SK-N-SH (cell line): ENCODE measurements at regions not wholly inside any gene's neighbourhood (a gene's known extent, or its start where the extent isn't known, plus 50 kb on each side); places are given as distances from the start of the nearest gene placed in this dataset.

Source experiments
- CTCF ChIA-PET: fragments of 300-600, 350-600 bp; formaldehyde crosslinking; extraction: SDS; loops from one replicate; lab custom pipeline; 2021; lab: Yijun Ruan, JAX
- POLR2A ChIA-PET: fragments of 350-600 bp; sonication (Branson Sonifier 250); formaldehyde crosslinking; extraction: SDS; loops from one replicate; lab custom pipeline; 2020; ENCODE audit warnings: antibody characterized with exemption, inconsistent platforms; lab: Yijun Ruan, JAX
- DNase-seq: peaks from one replicate; pipeline ENCODE4 v3.0.0; 2012
- H2AFZ ChIP-seq: fragments of 200-600 bp; sonication (generic); 2 replicates; pipeline ENCODE4 v1.8.1; 2016; ENCODE audit warnings: antibody characterized with exemption, mild to moderate bottlenecking, low read depth
- H3F3A ChIP-seq: fragments of 200-600 bp; sonication (generic); replicated peaks from 2 replicates; pipeline ENCODE3; 2016; ENCODE audit warnings: antibody characterized with exemption, mild to moderate bottlenecking; ENCODE audit not compliant: insufficient read depth
- H3K27ac ChIP-seq, 2 experiments: fragments of 200-500 bp in 1 of 2; fragments of 200-600 bp in 1 of 2; sonication (Bioruptor generic) in 1 of 2; sonication (generic), shearing (Covaris generic) in 1 of 2; 2 replicates each; pipeline versions ENCODE4 v1.5.1 to v1.6.1; 2014 to 2016; ENCODE audit warnings: low read depth in 2 of 2, inconsistent platforms in 1 of 2, low read length in 1 of 2, mild to moderate bottlenecking in 1 of 2, mixed read lengths in 1 of 2
- H3K27me3 ChIP-seq: fragments of 200-600 bp; sonication (generic), shearing (Covaris generic); 2 replicates; pipeline ENCODE4 v1.6.1; 2016; ENCODE audit warnings: mixed run types; ENCODE audit not compliant: insufficient read depth
- H3K36me3 ChIP-seq, 2 experiments: fragments of 200-500 bp in 1 of 2; fragments of 200-600 bp in 1 of 2; sonication (Bioruptor generic) in 1 of 2; sonication (generic) in 1 of 2; replicated peaks in 1 of 2; 2 replicates each; pipeline versions ENCODE3 to v1.5.1; 2014 to 2016; ENCODE audit warnings: low read length in 1 of 2, mild to moderate bottlenecking in 1 of 2; ENCODE audit not compliant: insufficient read depth in 2 of 2, control insufficient read depth in 1 of 2
- H3K4me1 ChIP-seq, 2 experiments: fragments of 200-500 bp in 1 of 2; fragments of 200-600 bp in 1 of 2; sonication (Bioruptor generic) in 1 of 2; sonication (generic), shearing (Covaris generic) in 1 of 2; 2 replicates each; pipeline versions ENCODE4 v1.5.1 to v1.6.1; 2014 to 2016; ENCODE audit warnings: low read depth in 1 of 2, low read length in 1 of 2, mixed run types in 1 of 2; ENCODE audit not compliant: insufficient read depth in 2 of 2, control insufficient read depth in 1 of 2
- H3K4me2 ChIP-seq: fragments of 200-600 bp; sonication (generic), shearing (Covaris generic); 2 replicates; pipeline ENCODE4 v1.6.1; 2017; ENCODE audit warnings: mixed run types
- H3K4me3 ChIP-seq, 2 experiments: fragments of 200-500 bp in 1 of 2; fragments of 200-600 bp in 1 of 2; sonication (Bioruptor generic) in 1 of 2; sonication (generic), shearing (Covaris generic) in 1 of 2; 2 replicates each; pipeline versions ENCODE4 v1.5.1 to v1.8.1; 2014 to 2016; ENCODE audit warnings: low read depth in 2 of 2, inconsistent platforms in 1 of 2, low read length in 1 of 2, mild to moderate bottlenecking in 1 of 2, mixed read lengths in 1 of 2, moderate library complexity in 1 of 2
- H3K79me2 ChIP-seq: fragments of 200-600 bp; sonication (generic); 2 replicates; pipeline ENCODE4 v1.8.1; 2017; ENCODE audit warnings: mild to moderate bottlenecking; ENCODE audit not compliant: insufficient read depth
- H3K9ac ChIP-seq: fragments of 200-600 bp; sonication (generic); 2 replicates; pipeline ENCODE4 v1.6.1; 2017; ENCODE audit warnings: mixed run types
- H3K9me2 ChIP-seq: fragments of 200-600 bp; sonication (generic); 2 replicates; pipeline ENCODE4 v1.6.1; 2017; ENCODE audit warnings: mixed run types
- H3K9me3 ChIP-seq: fragments of 200-600 bp; sonication (generic); 2 replicates; pipeline ENCODE4 v1.6.1; 2017; ENCODE audit warnings: mixed run types, mild to moderate bottlenecking, moderate library complexity
- H4K20me1 ChIP-seq: fragments of 200-600 bp; sonication (generic); 2 replicates; pipeline ENCODE4 v1.6.1; 2017; ENCODE audit warnings: mild to moderate bottlenecking, mixed run types; ENCODE audit not compliant: insufficient read depth
- CHD2 ChIP-seq: fragments of 150-350 bp; IDR thresholded peaks from 2 replicates; pipeline ENCODE4 v1.6.1; 2018; ENCODE audit warnings: low read length; ENCODE audit not compliant: partially characterized antibody
- ELF1 ChIP-seq: IDR thresholded peaks from 2 replicates; pipeline ENCODE4 v1.4.0; 2012
- EP300 ChIP-seq, 2 experiments: IDR thresholded peaks; 2 replicates each; pipeline versions ENCODE4 v1.4.0 to v1.6.1; 2012; ENCODE audit warnings: borderline replicate concordance in 1 of 2, low read depth in 1 of 2, low read length in 1 of 2
- EZH2phosphoT487 ChIP-seq: fragments of 200-600 bp; sonication (generic); IDR thresholded peaks from 2 replicates; pipeline ENCODE4 v1.6.1; 2017; ENCODE audit warnings: low read depth, mixed run types, mild to moderate bottlenecking, antibody characterized with exemption, moderate library complexity, borderline replicate concordance
- FOSL2 ChIP-seq: IDR thresholded peaks from 2 replicates; pipeline ENCODE4 v1.4.0; 2012; ENCODE audit warnings: low read depth, mild to moderate bottlenecking, moderate library complexity, borderline replicate concordance
- FOXM1 ChIP-seq: IDR thresholded peaks from 2 replicates; pipeline ENCODE4 v1.4.0; 2012; ENCODE audit warnings: low read depth, mild to moderate bottlenecking
- GABPA ChIP-seq: IDR thresholded peaks from 2 replicates; pipeline ENCODE4 v1.4.0; 2012; ENCODE audit warnings: low read depth, mild to moderate bottlenecking
- IRF3 ChIP-seq: fragments of 150-350 bp; IDR thresholded peaks from 2 replicates; pipeline ENCODE4 v1.6.1; 2016; ENCODE audit warnings: mild to moderate bottlenecking, low read depth, low read length
- MXI1 ChIP-seq: IDR thresholded peaks from 2 replicates; pipeline ENCODE4 v1.6.1; 2012; ENCODE audit warnings: mild to moderate bottlenecking, low read depth, low read length, improper control_type of control experiment
- NRF1 ChIP-seq: IDR thresholded peaks from 2 replicates; pipeline ENCODE4 v1.6.1; 2012; ENCODE audit warnings: low read depth, mild to moderate bottlenecking, low read length
- POLR2AphosphoS5 ChIP-seq: IDR thresholded peaks from 2 replicates; pipeline ENCODE4 v1.6.1; 2012; ENCODE audit warnings: low read depth, low read length
- RFX5 ChIP-seq: IDR thresholded peaks from 2 replicates; pipeline ENCODE4 v1.6.1; 2012; ENCODE audit warnings: mild to moderate bottlenecking, improper control_type of control experiment, low read length
- RXRA ChIP-seq: IDR thresholded peaks from 2 replicates; pipeline ENCODE4 v1.4.0; 2012; ENCODE audit warnings: low read depth, mild to moderate bottlenecking, borderline replicate concordance
- SIN3A ChIP-seq: IDR thresholded peaks from 2 replicates; pipeline ENCODE4 v1.6.1; 2012; ENCODE audit warnings: low read depth, mild to moderate bottlenecking, low read length, moderate library complexity, borderline replicate concordance
- SMC3 ChIP-seq: IDR thresholded peaks from 2 replicates; pipeline ENCODE4 v1.6.1; 2012; ENCODE audit warnings: low read depth, low read length, improper control_type of control experiment
- TCF12 ChIP-seq: IDR thresholded peaks from 2 replicates; pipeline ENCODE4 v1.4.0; 2012
- TEAD4 ChIP-seq: IDR thresholded peaks from 2 replicates; pipeline ENCODE4 v1.4.0; 2012; ENCODE audit warnings: mild to moderate bottlenecking, borderline replicate concordance; ENCODE audit not compliant: insufficient read depth
- USF2 ChIP-seq: fragments of 150-350 bp; IDR thresholded peaks from 2 replicates; pipeline ENCODE4 v1.6.1; 2017; ENCODE audit warnings: antibody characterized with exemption, low read length, low read depth, borderline replicate concordance
- YY1 ChIP-seq: IDR thresholded peaks from 2 replicates; pipeline ENCODE4 v1.4.0; 2012; ENCODE audit warnings: low read depth, mild to moderate bottlenecking
- ZBTB33 ChIP-seq: IDR thresholded peaks from 2 replicates; pipeline ENCODE4 v1.4.0; 2012; ENCODE audit warnings: low read depth, borderline replicate concordance
- WGBS: methylation state at CpG from one replicate; pipeline ENCODE4 v1.1.6; 2017; ENCODE audit warnings: low lambda C conversion rate; 5-methylcytosine and 5-hydroxymethylcytosine counted together

- Histone ChIP-seq H3K9ac (no peak overlapping the region), H4K20me1 (no peaks in the 10 kb centered on the region), H3K36me3 (no peaks in the 10 kb centered on the region), H3K9me3 (no peaks in the 10 kb centered on the region), H3K27me3 (no peaks in the 10 kb centered on the region), H3K4me3 (no peak overlapping the region), H3K4me1 (peaks cover 3 to 15% of the 10 kb centered on the region in 2 experiments; a peak in 2 of 4 replicates), H2AFZ (no peak overlapping the region), H3F3A (peaks cover 10% of the 10 kb centered on the region), H3K9me2 (no peaks in the 10 kb centered on the region), H3K4me2 (no peak overlapping the region), H3K27ac (no peak overlapping the region), H3K79me2 (no peaks in the 10 kb centered on the region)
- TF ChIP-seq FOXM1 (no peak), MXI1 (no peak), USF2 (no peak), POLR2AphosphoS5 (no peak), IRF3 (no peak), YY1 (no peak), EP300 (IDR thresholded peaks at IDR 0.05; ENCODE audit: borderline replicate concordance in 1 of 2, low read depth in 1 of 2, low read length in 1 of 2) (no peak), ELF1 (no peak), EZH2phosphoT487 (no peak), SMC3 (no peak), TCF12 (no peak), CHD2 (no peak), NRF1 (no peak)
- no peak for DNase-seq
- ChIA-PET CTCF (interaction anchor here (1.5 kb wide), 1 partner anchor 21 kb away, joined by 3 read pairs; no protein-coding TSS in a partner anchor), POLR2A (no interaction called here)
- WGBS, result 92% methylated on average over 5 of the region's 5 CpGs
These were observed 540.7 kb upstream of the ID2 start for GRCh38 chr2:8141079-8141707.

DNA sequence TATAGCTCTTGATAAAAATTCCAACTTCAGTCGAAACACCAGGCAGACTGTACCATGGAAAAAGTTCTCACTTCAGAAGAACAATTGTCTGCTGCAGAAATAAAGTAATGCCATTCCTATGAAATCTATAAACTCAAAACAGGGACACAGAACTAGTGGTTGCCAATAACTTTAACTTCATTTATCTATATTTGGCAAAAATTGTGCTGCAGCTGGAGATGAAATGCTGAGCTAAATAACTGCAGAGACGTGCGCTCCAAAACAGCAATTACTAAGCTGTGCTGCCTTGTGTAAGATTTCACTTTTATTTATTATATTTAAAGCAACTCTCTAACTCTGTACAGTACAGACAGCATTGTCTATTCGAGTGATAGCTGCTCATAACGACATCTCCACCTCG is 540.1 kb upstream of the ID2 start:
- Histone ChIP-seq H3K4me1 (peaks cover 9 to 15% of the 10 kb centered on the region in 2 experiments; a peak in 2 of 4 replicates), H3K79me2 (no peaks in the 10 kb centered on the region), H3K36me3 (no peaks in the 10 kb centered on the region), H3K4me2 (no peak overlapping the region), H3K9ac (no peak overlapping the region), H3K9me3 (no peaks in the 10 kb centered on the region), H3K4me3 (no peak overlapping the region), H2AFZ (no peak overlapping the region), H3K27me3 (no peaks in the 10 kb centered on the region), H3F3A (peaks cover 10% of the 10 kb centered on the region), H4K20me1 (no peaks in the 10 kb centered on the region), H3K27ac (no peak overlapping the region), H3K9me2 (no peaks in the 10 kb centered on the region)
- no peak for DNase-seq
- WGBS, result 76% methylated on average over 6 of the region's 6 CpGs
- TF ChIP-seq FOXM1 (no peak), FOSL2 (no peak), ZBTB33 (no peak), POLR2AphosphoS5 (no peak), TEAD4 (no peak), SMC3 (no peak), RFX5 (no peak), SIN3A (no peak), GABPA (no peak), RXRA (no peak), ELF1 (no peak), NRF1 (no peak), YY1 (no peak)
- ChIA-PET CTCF (interaction anchor here (1.5 kb wide), 1 partner anchor 22 kb away, joined by 3 read pairs; no protein-coding TSS in a partner anchor), POLR2A (no interaction called here)
